OCI-LY7 (cell line): ENCODE measurements at regions not wholly inside any gene's neighbourhood (a gene's known extent, or its start where the extent isn't known, plus 50 kb on each side); places are given as distances from the start of the nearest gene placed in this dataset.

Source experiments
- CTCF ChIP-seq: fragments of 200-600 bp; sonication (generic); conservative IDR thresholded peaks from 2 replicates; pipeline ENCODE4 v1.5.1; 2014; ENCODE audit warnings: mild to moderate bottlenecking, antibody characterized with exemption, low read length, moderate library complexity, mixed read lengths
- EZH2phosphoT487 ChIP-seq: fragments of 200-600 bp; sonication (generic); IDR thresholded peaks from 2 replicates; pipeline ENCODE4 v1.6.1; 2018; ENCODE audit warnings: low read depth, borderline replicate concordance, mild to moderate bottlenecking, mixed run types, antibody characterized with exemption, low read length, moderate library complexity, mixed read lengths

DNA sequence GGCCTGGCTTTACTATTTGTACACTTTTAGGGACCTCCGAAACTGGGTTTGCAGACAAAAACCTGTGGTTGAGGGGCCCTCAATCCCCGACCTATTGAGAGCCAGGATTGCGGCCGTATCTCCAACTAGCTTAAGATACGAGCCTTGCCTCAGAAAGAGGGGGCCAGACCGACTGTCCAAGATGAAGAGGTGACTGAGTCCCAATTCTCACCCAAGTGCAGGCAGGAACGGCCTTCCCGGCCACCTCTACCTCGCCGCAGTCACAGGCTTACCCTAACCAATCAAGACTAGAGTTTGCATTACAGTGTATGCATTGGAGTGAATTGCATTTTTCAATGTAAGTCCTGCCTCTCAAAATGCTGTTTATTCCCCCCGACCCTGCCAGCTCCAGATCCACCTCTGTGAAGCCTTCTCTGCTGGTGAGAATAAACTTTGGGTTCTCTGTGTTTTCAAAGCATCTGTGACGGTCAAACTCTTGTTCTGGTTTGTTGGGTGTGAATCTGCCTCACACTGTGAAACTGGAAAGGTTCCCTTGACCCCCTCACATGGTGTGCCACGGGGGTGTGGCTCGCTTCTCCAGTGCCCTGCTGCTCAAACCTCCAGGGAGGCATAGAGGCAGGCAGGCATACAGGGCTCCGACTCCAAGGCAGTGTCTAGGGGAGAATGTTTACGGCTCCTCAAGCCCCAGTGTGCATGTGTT, 62.2 kb upstream of the WLS start:
- no peak for TF ChIP-seq CTCF
- TF ChIP-seq EZH2phosphoT487, result no peak
